ENCODE measurements at regions not wholly inside any gene's neighbourhood (a gene's known extent, or its start where the extent isn't known, plus 50 kb on each side); places are given as distances from the start of the nearest gene placed in this dataset.
"Not testable (repeated sequence)": the region's sequence is repeated elsewhere in the genome, so short reads cannot be mapped to it uniquely, and the experiment has no call there.

DNA sequence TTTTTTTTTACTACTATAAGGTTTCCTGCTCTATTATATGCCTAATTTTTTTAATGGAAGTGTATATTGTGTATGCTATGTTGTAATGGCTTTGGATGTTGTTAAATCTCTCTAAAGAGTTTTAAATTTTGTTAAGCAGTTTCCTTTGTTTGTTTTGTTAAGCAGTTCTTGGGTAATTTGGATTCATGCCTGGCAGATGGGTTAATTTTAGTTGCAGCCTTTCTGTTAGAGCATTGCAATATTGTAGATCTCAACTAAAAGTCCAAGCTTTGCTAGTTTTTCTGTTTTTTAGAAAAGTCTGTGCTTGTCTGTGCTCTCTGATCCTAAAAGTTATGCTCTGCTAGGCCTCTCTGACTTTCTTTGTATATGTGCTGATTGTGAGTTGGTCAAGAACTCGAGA, 1229.0 kb upstream of the NRXN1 start:
- H3K36me3 ChIP-seq (ENCODE audit: control insufficient read depth in 4 of 4, insufficient read depth in 4 of 4, low read length in 3 of 4) = no peaks in the 10 kb centered on the region
- no peaks in the 10 kb centered on the region for H3K4me1 ChIP-seq (ENCODE audit: control extremely low read depth in 1 of 4, control insufficient read depth in 4 of 4, insufficient read depth in 4 of 4, low read length in 3 of 4)
- CTCF ChIA-PET = no interaction called here
- DNase-seq = no peak
- 100% methylated on average over 1 of the region's 1 CpG for WGBS (ENCODE audit: insufficient coverage)
- no peaks in the 10 kb centered on the region for H3K27me3 ChIP-seq (replicated peaks in 2 of 5; ENCODE audit: control insufficient read depth in 4 of 5, insufficient read depth in 5 of 5, low read length in 4 of 5)
- H3K27ac ChIP-seq (ENCODE audit: insufficient read depth in 1 of 2, low read depth in 1 of 2, low read length in 2 of 2, poor library complexity in 1 of 2, severe bottlenecking in 2 of 2) = no peak overlapping the region
- H3K4me3 ChIP-seq (ENCODE audit: control insufficient read depth in 1 of 7, extremely low read depth in 1 of 7, insufficient read depth in 4 of 7, low read depth in 2 of 7, low read length in 6 of 7) = no peak overlapping the region
- POLR2A ChIA-PET = no interaction called here
- H3K9me3 ChIP-seq (ENCODE audit: control extremely low read depth in 1 of 5, control insufficient read depth in 4 of 5, insufficient read depth in 2 of 5, low read depth in 1 of 5, low read length in 4 of 5) = no peaks in the 10 kb centered on the region

DNA sequence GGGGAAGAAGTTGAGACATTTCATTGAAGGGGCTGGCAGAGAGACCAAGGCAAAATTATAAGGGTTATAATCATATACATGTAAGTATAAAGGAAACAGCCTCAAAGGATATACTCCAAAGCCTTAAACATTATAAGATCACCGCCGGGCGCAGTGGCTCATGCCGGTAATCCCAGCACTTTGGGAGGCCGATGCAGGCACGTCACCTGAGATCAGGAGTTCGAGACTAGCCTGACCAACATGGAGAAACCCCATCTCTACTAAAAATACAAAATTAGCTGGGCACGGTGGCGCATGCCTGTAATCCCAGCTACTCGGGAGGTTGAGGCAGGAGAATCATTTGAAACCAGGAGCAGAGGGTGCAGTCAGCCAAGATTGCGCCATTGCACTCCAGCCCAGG, 1227.0 kb upstream of the NRXN1 start:
- H3K27ac ChIP-seq (ENCODE audit: insufficient read depth in 1 of 2, low read depth in 1 of 2, low read length in 2 of 2, poor library complexity in 1 of 2, severe bottlenecking in 2 of 2); H3K4me1 ChIP-seq (ENCODE audit: control extremely low read depth in 1 of 4, control insufficient read depth in 4 of 4, insufficient read depth in 4 of 4, low read length in 3 of 4); H3K9me3 ChIP-seq (ENCODE audit: control extremely low read depth in 1 of 5, control insufficient read depth in 4 of 5, insufficient read depth in 2 of 5, low read depth in 1 of 5, low read length in 4 of 5); H3K27me3 ChIP-seq (replicated peaks in 2 of 5; ENCODE audit: control insufficient read depth in 4 of 5, insufficient read depth in 5 of 5, low read length in 4 of 5); POLR2A ChIA-PET; DNase-seq; CTCF ChIA-PET; H3K4me3 ChIP-seq (ENCODE audit: control insufficient read depth in 1 of 7, extremely low read depth in 1 of 7, insufficient read depth in 4 of 7, low read depth in 2 of 7, low read length in 6 of 7); H3K36me3 ChIP-seq (ENCODE audit: control insufficient read depth in 4 of 4, insufficient read depth in 4 of 4, low read length in 3 of 4): not testable (repeated sequence)
- WGBS (ENCODE audit: insufficient coverage) = 100% methylated on average over 1 of the region's 11 CpGs

DNA sequence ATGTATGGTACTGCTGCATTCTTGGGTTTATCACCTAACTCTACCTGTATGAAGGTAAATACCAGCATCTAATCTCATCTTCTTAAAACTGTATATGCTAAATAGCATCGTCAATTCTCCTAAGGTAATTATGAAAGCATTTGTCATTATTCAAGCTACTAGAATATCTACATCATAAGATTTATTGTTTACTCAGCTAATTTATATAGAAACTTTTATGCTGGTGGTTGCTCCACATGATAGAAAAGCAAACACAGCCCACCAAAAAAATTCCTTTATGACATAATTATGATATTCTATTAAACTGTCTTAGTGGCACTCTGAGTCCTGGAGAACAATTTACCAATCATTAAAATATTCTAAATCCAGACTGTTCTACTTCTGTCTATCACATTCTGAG, 1226.1 kb upstream of the NRXN1 start:
- no CpG with 5 or more reads among the region's 1 CpG for WGBS (ENCODE audit: insufficient coverage)
- POLR2A ChIA-PET = no interaction called here
- no peak for DNase-seq

DNA sequence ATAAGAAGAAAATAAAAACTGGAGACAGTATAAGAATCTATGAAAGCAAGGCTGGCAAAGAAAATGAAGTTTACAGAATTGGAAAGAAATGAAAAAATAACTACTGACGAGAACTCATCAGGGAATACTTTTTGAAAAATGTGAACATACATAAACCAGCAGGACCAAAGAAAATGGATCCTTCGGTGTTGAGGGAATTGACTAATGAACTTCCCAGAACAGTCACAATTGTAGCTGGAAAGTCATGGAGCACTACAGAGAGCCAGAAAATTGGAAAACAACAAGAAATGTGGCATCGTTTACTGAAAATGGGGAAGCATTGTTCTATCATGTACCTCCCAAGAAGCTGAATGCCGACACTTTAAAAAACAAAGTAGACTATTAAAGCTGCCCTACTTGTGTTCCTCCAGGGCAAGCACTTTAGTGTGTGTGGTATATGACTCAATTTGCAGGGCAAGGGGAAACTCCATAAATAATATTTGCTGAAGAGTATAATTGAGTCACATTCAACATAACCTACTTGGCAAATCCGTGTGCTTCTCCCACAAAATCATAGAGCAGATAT, 1221.6 kb upstream of the NRXN1 start:
- Histone ChIP-seq H3K27ac (ENCODE audit: insufficient read depth in 1 of 2, low read depth in 1 of 2, low read length in 2 of 2, poor library complexity in 1 of 2, severe bottlenecking in 2 of 2) (no peak overlapping the region), H3K36me3 (ENCODE audit: control insufficient read depth in 4 of 4, insufficient read depth in 4 of 4, low read length in 3 of 4) (no peaks in the 10 kb centered on the region), H3K4me3 (ENCODE audit: control insufficient read depth in 1 of 7, extremely low read depth in 1 of 7, insufficient read depth in 4 of 7, low read depth in 2 of 7, low read length in 6 of 7) (no peak overlapping the region), H3K9me3 (ENCODE audit: control extremely low read depth in 1 of 5, control insufficient read depth in 4 of 5, insufficient read depth in 2 of 5, low read depth in 1 of 5, low read length in 4 of 5) (no peaks in the 10 kb centered on the region), H3K27me3 (replicated peaks in 2 of 5; ENCODE audit: control insufficient read depth in 4 of 5, insufficient read depth in 5 of 5, low read length in 4 of 5) (no peaks in the 10 kb centered on the region), H3K4me1 (ENCODE audit: control extremely low read depth in 1 of 4, control insufficient read depth in 4 of 4, insufficient read depth in 4 of 4, low read length in 3 of 4) (no peaks in the 10 kb centered on the region)
- POLR2A ChIA-PET = no interaction called here
- CTCF ChIA-PET = no interaction called here
- WGBS (ENCODE audit: insufficient coverage) = 88% methylated on average over 2 of the region's 5 CpGs
- DNase-seq = no peak

More for the DNA sequence above, 1226.1 kb upstream of the NRXN1 start:
- CTCF ChIA-PET = no interaction called here
- H3K27ac ChIP-seq (ENCODE audit: insufficient read depth in 1 of 2, low read depth in 1 of 2, low read length in 2 of 2, poor library complexity in 1 of 2, severe bottlenecking in 2 of 2) = no peak overlapping the region
- no peak overlapping the region for H3K4me3 ChIP-seq (ENCODE audit: control insufficient read depth in 1 of 7, extremely low read depth in 1 of 7, insufficient read depth in 4 of 7, low read depth in 2 of 7, low read length in 6 of 7)
- H3K36me3 ChIP-seq (ENCODE audit: control insufficient read depth in 4 of 4, insufficient read depth in 4 of 4, low read length in 3 of 4) = no peaks in the 10 kb centered on the region
- H3K4me1 ChIP-seq (ENCODE audit: control extremely low read depth in 1 of 4, control insufficient read depth in 4 of 4, insufficient read depth in 4 of 4, low read length in 3 of 4) = no peaks in the 10 kb centered on the region
- no peaks in the 10 kb centered on the region for H3K27me3 ChIP-seq (replicated peaks in 2 of 5; ENCODE audit: control insufficient read depth in 4 of 5, insufficient read depth in 5 of 5, low read length in 4 of 5)
- H3K9me3 ChIP-seq (ENCODE audit: control extremely low read depth in 1 of 5, control insufficient read depth in 4 of 5, insufficient read depth in 2 of 5, low read depth in 1 of 5, low read length in 4 of 5) = no peaks in the 10 kb centered on the region

DNA sequence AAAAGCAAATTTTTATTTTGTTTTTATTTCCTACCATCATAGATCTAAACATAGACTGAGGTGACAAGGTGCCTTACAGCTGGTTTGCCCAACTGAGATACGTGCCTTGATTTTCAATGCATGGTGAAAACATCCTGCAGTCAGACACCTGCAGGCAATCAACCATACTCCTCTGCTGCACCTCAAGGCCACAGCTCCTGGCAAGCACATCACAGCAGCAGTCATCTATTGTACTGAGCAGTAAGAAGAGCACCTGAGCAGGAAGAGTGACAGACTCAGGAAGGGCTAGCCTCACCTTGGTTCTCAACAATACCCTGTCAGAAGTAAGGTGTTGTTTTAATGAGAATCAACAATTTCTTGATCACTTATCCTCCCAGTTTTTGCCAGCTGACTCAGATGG, 1206.8 kb upstream of the NRXN1 start:
- no peak for DNase-seq
- Histone ChIP-seq H3K9me3 (ENCODE audit: control extremely low read depth in 1 of 5, control insufficient read depth in 4 of 5, insufficient read depth in 2 of 5, low read depth in 1 of 5, low read length in 4 of 5) (peaks cover 0 to 3% (median 0%) of the 10 kb centered on the region in 5 experiments), H3K4me3 (ENCODE audit: control insufficient read depth in 1 of 7, extremely low read depth in 1 of 7, insufficient read depth in 4 of 7, low read depth in 2 of 7, low read length in 6 of 7) (no peak overlapping the region), H3K4me1 (ENCODE audit: control extremely low read depth in 1 of 4, control insufficient read depth in 4 of 4, insufficient read depth in 4 of 4, low read length in 3 of 4) (no peaks in the 10 kb centered on the region), H3K27ac (ENCODE audit: insufficient read depth in 1 of 2, low read depth in 1 of 2, low read length in 2 of 2, poor library complexity in 1 of 2, severe bottlenecking in 2 of 2) (no peak overlapping the region), H3K27me3 (replicated peaks in 2 of 5; ENCODE audit: control insufficient read depth in 4 of 5, insufficient read depth in 5 of 5, low read length in 4 of 5) (no peaks in the 10 kb centered on the region), H3K36me3 (ENCODE audit: control insufficient read depth in 4 of 4, insufficient read depth in 4 of 4, low read length in 3 of 4) (no peaks in the 10 kb centered on the region)
- WGBS (ENCODE audit: insufficient coverage) = 100% methylated on average over 1 of the region's 1 CpG
- ChIA-PET POLR2A (no interaction called here), CTCF (no interaction called here)

DNA sequence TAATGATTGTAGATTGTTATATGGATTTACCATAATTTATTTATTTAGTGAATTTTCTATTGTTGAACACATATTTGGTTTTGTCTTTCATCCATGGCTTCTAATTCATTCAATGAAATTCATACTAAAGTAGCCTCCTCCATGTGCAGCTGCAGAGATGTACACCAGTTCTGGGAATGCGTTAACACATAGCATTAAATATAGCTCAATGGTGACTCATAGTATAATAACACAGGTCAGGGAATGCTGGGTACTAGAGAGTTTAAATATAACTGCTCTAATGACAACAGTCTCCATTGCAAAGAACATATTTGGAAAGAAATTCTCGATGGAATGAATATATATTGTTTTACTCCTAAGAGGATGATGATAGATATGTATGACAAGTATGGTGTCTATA, 1190.2 kb upstream of the NRXN1 start:
- ChIA-PET POLR2A (no interaction called here), CTCF (no interaction called here)
- WGBS (ENCODE audit: insufficient coverage) = no CpG with 5 or more reads among the region's 2 CpGs
- Histone ChIP-seq H3K4me1 (ENCODE audit: control extremely low read depth in 1 of 4, control insufficient read depth in 4 of 4, insufficient read depth in 4 of 4, low read length in 3 of 4) (no peaks in the 10 kb centered on the region), H3K9me3 (ENCODE audit: control extremely low read depth in 1 of 5, control insufficient read depth in 4 of 5, insufficient read depth in 2 of 5, low read depth in 1 of 5, low read length in 4 of 5) (no peaks in the 10 kb centered on the region), H3K36me3 (ENCODE audit: control insufficient read depth in 4 of 4, insufficient read depth in 4 of 4, low read length in 3 of 4) (no peaks in the 10 kb centered on the region), H3K27me3 (replicated peaks in 2 of 5; ENCODE audit: control insufficient read depth in 4 of 5, insufficient read depth in 5 of 5, low read length in 4 of 5) (no peaks in the 10 kb centered on the region), H3K27ac (ENCODE audit: insufficient read depth in 1 of 2, low read depth in 1 of 2, low read length in 2 of 2, poor library complexity in 1 of 2, severe bottlenecking in 2 of 2) (no peak overlapping the region), H3K4me3 (ENCODE audit: control insufficient read depth in 1 of 7, extremely low read depth in 1 of 7, insufficient read depth in 4 of 7, low read depth in 2 of 7, low read length in 6 of 7) (no peak overlapping the region)
- DNase-seq = no peak

DNA sequence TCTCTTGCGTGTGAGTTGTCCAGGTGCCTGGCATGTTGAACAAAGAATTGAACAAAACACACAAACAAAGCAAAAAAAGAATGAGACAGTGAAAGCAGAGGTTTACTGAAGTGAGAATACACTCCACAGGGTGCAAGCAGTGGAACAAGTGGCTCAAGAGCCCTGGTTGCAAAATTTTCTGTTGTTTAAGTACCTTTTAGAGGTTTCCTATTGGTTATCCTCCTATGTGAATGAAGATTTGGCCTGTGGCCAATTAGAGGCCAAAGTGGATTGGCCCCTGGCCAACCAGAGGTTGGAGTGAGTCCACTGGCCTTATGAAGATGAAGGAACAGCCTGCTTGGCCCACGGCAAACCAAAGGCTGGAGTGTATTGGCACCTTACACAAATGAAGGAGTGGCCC, 1188.5 kb upstream of the NRXN1 start:
- DNase-seq = no peak
- Histone ChIP-seq H3K4me3 (ENCODE audit: control insufficient read depth in 1 of 7, extremely low read depth in 1 of 7, insufficient read depth in 4 of 7, low read depth in 2 of 7, low read length in 6 of 7) (no peak overlapping the region), H3K36me3 (ENCODE audit: control insufficient read depth in 4 of 4, insufficient read depth in 4 of 4, low read length in 3 of 4) (no peaks in the 10 kb centered on the region), H3K27me3 (replicated peaks in 2 of 5; ENCODE audit: control insufficient read depth in 4 of 5, insufficient read depth in 5 of 5, low read length in 4 of 5) (no peaks in the 10 kb centered on the region), H3K27ac (ENCODE audit: insufficient read depth in 1 of 2, low read depth in 1 of 2, low read length in 2 of 2, poor library complexity in 1 of 2, severe bottlenecking in 2 of 2) (no peak overlapping the region), H3K9me3 (ENCODE audit: control extremely low read depth in 1 of 5, control insufficient read depth in 4 of 5, insufficient read depth in 2 of 5, low read depth in 1 of 5, low read length in 4 of 5) (no peaks in the 10 kb centered on the region), H3K4me1 (ENCODE audit: control extremely low read depth in 1 of 4, control insufficient read depth in 4 of 4, insufficient read depth in 4 of 4, low read length in 3 of 4) (no peaks in the 10 kb centered on the region)
- WGBS (ENCODE audit: insufficient coverage) = 100% methylated on average over 1 of the region's 2 CpGs
- POLR2A ChIA-PET = no interaction called here
- CTCF ChIA-PET = no interaction called here

Measured in common myeloid progenitor, CD34-positive (primary cell).